SU-DHL-6 (cell line): ENCODE measurements at regions not wholly inside any gene's neighbourhood (a gene's known extent, or its start where the extent isn't known, plus 50 kb on each side); places are given as distances from the start of the nearest gene placed in this dataset.

Source experiments
- H2AFZ ChIP-seq: fragments of 200-600 bp; sonication (generic); 2 replicates; pipeline ENCODE4 v1.6.1; 2014; ENCODE audit warnings: low read depth, mild to moderate bottlenecking, moderate library complexity, mixed read lengths, antibody characterized with exemption, low read length; ENCODE audit not compliant: severe bottlenecking
- H3F3A ChIP-seq: fragments of 200-600 bp; shearing (Covaris generic); 2 replicates; pipeline ENCODE4 v1.6.0; 2016; ENCODE audit warnings: antibody characterized with exemption, mild to moderate bottlenecking; ENCODE audit not compliant: insufficient read depth
- H3K27ac ChIP-seq: fragments of 200-600 bp; sonication (generic); 2 replicates; pipeline ENCODE4 v1.5.1; 2016; ENCODE audit warnings: low read depth, mild to moderate bottlenecking, low read length, moderate library complexity, mixed read lengths
- H3K27me3 ChIP-seq: fragments of 200-600 bp; sonication (generic), shearing (Covaris generic); 2 replicates; pipeline ENCODE4 v1.6.0; 2014; ENCODE audit warnings: mild to moderate bottlenecking, low read length
- H3K36me3 ChIP-seq: fragments of 200-600 bp; sonication (generic); 2 replicates; pipeline ENCODE4 v1.6.1; 2014; ENCODE audit warnings: mild to moderate bottlenecking, low read length, mixed read lengths
- H3K4me2 ChIP-seq: fragments of 300-600, 200-600 bp; shearing (Covaris generic), sonication (generic); 2 replicates; pipeline ENCODE4 v1.6.0; 2014; ENCODE audit warnings: low read length, low read depth, mild to moderate bottlenecking; ENCODE audit not compliant: poor library complexity, severe bottlenecking
- H3K4me3 ChIP-seq: fragments of 200-600 bp; sonication (generic); 2 replicates; pipeline ENCODE4 v1.5.1; 2014; ENCODE audit warnings: antibody characterized with exemption, low read length, mild to moderate bottlenecking, mixed read lengths; ENCODE audit not compliant: insufficient read depth, poor library complexity, severe bottlenecking
- H3K79me2 ChIP-seq: fragments of 200-600 bp; sonication (generic); 2 replicates; pipeline ENCODE4 v1.6.1; 2014; ENCODE audit warnings: mild to moderate bottlenecking, low read length, moderate library complexity; ENCODE audit not compliant: insufficient read depth
- H3K9ac ChIP-seq: fragments of 200-600 bp; sonication (generic); 2 replicates; pipeline ENCODE4 v1.7.0; 2014; ENCODE audit warnings: mild to moderate bottlenecking, low read length
- H3K9me2 ChIP-seq: fragments of 200-600 bp; sonication (generic); replicated peaks from 2 replicates; pipeline ENCODE4 v1.6.1; 2014; ENCODE audit warnings: low read length; ENCODE audit not compliant: insufficient read depth
- H3K9me3 ChIP-seq: fragments of 200-600 bp; sonication (generic); 2 replicates; pipeline ENCODE4 v1.6.1; 2014; ENCODE audit warnings: low read length, mixed read lengths; ENCODE audit not compliant: insufficient read depth
- H4K20me1 ChIP-seq: fragments of 200-600 bp; sonication (generic); 2 replicates; pipeline ENCODE4 v1.6.1; 2014; ENCODE audit warnings: low read depth, mild to moderate bottlenecking, antibody characterized with exemption, low read length, moderate library complexity, mixed read lengths
- EZH2phosphoT487 ChIP-seq: fragments of 200-600 bp; sonication (generic), shearing (Covaris generic); conservative IDR thresholded peaks from 2 replicates; pipeline ENCODE4 v1.6.1; 2018; ENCODE audit warnings: mild to moderate bottlenecking, antibody characterized with exemption, low read length, moderate library complexity, mixed read lengths
- TF ChIP-seq, protein P1 (sequence below): fragments of 200-600 bp; sonication (generic); IDR thresholded peaks from one replicate; pipeline ENCODE4 v1.5.1; 2017; ENCODE audit warnings: antibody characterized with exemption, mild to moderate bottlenecking, low read length, moderate library complexity; ENCODE audit not compliant: insufficient read depth, poor library complexity, severe bottlenecking

DNA sequence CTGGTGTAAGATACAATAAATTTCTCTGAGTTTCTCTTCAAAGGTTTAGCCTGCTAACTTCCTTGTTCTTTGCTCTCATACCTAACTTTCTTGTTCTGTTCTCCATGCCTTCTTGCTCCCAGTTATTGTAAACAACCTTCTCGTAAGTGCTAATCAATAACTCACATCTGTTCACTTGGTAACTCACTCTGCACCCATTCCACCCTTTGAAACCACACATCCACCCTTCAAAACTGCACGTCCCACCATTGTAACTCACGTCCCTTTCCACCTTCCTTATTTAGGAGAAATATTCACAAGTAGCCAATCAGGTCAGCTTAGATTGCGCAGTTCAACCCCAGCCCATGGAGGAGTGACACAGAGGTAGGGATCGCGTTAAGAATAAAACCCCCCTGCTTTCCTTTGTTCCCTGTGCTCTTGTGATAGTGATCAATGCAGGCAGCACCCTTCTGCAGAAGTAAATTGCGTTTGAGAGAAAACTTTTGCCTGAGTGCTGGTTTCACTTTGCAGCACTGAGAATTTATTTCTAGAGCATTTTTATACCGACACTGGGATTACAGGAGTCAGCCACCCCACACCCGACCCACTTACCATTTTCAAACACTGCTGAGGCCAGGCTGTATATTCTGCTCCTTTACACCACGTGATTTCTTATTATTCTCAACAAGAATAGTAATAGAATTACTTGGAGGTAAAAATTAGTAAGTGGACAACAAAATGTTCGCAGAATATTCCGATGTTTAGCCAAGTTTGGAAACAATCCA, 789.2 kb upstream of the RGS18 start:
- Histone ChIP-seq H3K4me3 (no peak overlapping the region), H3K36me3 (peaks cover 6% of the 10 kb centered on the region; the same call in 1 of the 2 replicates), H3K9me2 (no peaks in the 10 kb centered on the region), H2AFZ (no peak overlapping the region), H3K9me3 (no peaks in the 10 kb centered on the region; the same call in 1 of the 2 replicates), H3K79me2 (no peaks in the 10 kb centered on the region), H3K27ac (no peak overlapping the region), H3F3A (no peaks in the 10 kb centered on the region), H4K20me1 (no peaks in the 10 kb centered on the region), H3K4me2 (no peak overlapping the region), H3K27me3 (no peaks in the 10 kb centered on the region), H3K9ac (no peak overlapping the region)
- TF ChIP-seq, protein P1, sequence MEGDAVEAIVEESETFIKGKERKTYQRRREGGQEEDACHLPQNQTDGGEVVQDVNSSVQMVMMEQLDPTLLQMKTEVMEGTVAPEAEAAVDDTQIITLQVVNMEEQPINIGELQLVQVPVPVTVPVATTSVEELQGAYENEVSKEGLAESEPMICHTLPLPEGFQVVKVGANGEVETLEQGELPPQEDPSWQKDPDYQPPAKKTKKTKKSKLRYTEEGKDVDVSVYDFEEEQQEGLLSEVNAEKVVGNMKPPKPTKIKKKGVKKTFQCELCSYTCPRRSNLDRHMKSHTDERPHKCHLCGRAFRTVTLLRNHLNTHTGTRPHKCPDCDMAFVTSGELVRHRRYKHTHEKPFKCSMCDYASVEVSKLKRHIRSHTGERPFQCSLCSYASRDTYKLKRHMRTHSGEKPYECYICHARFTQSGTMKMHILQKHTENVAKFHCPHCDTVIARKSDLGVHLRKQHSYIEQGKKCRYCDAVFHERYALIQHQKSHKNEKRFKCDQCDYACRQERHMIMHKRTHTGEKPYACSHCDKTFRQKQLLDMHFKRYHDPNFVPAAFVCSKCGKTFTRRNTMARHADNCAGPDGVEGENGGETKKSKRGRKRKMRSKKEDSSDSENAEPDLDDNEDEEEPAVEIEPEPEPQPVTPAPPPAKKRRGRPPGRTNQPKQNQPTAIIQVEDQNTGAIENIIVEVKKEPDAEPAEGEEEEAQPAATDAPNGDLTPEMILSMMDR = no peak
- no peak for TF ChIP-seq EZH2phosphoT487

DNA sequence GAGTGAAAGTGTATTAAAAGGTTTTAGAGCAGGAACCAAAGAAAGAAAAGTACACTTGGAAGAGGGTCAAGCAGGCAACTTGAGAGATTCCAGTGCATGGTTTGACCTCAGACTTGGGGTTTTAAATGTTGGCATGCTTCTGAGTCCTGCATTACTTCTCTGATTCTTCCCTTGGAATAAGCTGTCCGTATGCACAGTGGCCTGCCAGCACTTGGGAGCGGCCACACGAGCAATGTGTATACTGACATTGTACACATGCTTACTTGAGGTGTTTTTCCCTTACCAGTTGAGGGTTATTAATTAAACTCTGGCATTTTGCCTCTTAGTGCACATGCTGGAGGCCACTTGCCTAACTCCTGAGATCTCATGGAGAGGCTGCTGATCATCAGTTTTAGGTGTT, 786.6 kb upstream of the RGS18 start:
- H3K9me3 ChIP-seq = no peaks in the 10 kb centered on the region; the same call in 1 of the 2 replicates
- no peaks in the 10 kb centered on the region for H3K79me2 ChIP-seq
- H3K27me3 ChIP-seq = no peaks in the 10 kb centered on the region
- H3K36me3 ChIP-seq = peaks cover 6% of the 10 kb centered on the region; the same call in 1 of the 2 replicates
- no peak overlapping the region for H3K27ac ChIP-seq
- TF ChIP-seq, protein P1 = no peak
- TF ChIP-seq EZH2phosphoT487 = no peak
- no peak overlapping the region for H3K9ac ChIP-seq
- no peak overlapping the region for H3K4me3 ChIP-seq
- H3F3A ChIP-seq = no peaks in the 10 kb centered on the region
- no peaks in the 10 kb centered on the region for H3K9me2 ChIP-seq
- no peak overlapping the region for H2AFZ ChIP-seq
- no peak overlapping the region for H3K4me2 ChIP-seq
- H4K20me1 ChIP-seq = no peaks in the 10 kb centered on the region

DNA sequence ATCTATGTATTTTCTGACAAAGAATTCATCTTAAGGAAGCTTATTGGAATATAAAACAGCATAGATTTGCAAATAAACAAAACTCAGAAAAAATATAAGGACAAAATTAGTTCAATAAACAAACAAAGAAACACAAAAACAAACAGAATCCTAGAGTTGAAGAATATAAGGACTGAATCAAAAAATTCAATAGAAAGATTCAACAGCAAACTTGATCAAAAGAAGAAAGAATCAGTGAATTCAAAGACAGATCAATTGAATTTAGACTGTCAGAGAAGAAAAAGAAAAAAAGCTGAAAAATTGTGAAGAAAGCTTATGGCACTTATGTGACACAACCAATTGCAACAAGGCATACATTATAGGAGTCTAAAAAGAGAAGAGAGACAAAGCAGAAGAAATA, 770.0 kb upstream of the RGS18 start:
- no peaks in the 10 kb centered on the region for H3K36me3 ChIP-seq
- no peaks in the 10 kb centered on the region for H3K9me2 ChIP-seq
- H3K27me3 ChIP-seq = no peaks in the 10 kb centered on the region
- H3K4me2 ChIP-seq = no peak overlapping the region
- no peak overlapping the region for H2AFZ ChIP-seq
- no peaks in the 10 kb centered on the region for H3K79me2 ChIP-seq
- H3K9ac ChIP-seq = no peak overlapping the region
- no peak overlapping the region for H3K27ac ChIP-seq
- H4K20me1 ChIP-seq = no peaks in the 10 kb centered on the region
- H3F3A ChIP-seq = no peaks in the 10 kb centered on the region
- no peaks in the 10 kb centered on the region for H3K9me3 ChIP-seq
- no peak overlapping the region for H3K4me3 ChIP-seq
- TF ChIP-seq, protein P1 = no peak
- no peak for TF ChIP-seq EZH2phosphoT487
